Thyroid gland (tissue), 4 donors: ENCODE measurements at regions not wholly inside any gene's neighbourhood (a gene's known extent, or its start where the extent isn't known, plus 50 kb on each side); places are given as distances from the start of the nearest gene placed in this dataset.

ENCODE experiments used
- CTCF ChIP-seq, 6 experiments: fragments of 200-600 bp in 3 of 6; fragments of 450-650 bp in 3 of 6; sonication (generic) in 3 of 6; IDR thresholded peaks; one replicate each; pipeline ENCODE4 v1.5.1; 2016 to 2019; ENCODE audit warnings: antibody characterized with exemption in 6 of 6, mild to moderate bottlenecking in 2 of 6, inconsistent platforms in 1 of 6, moderate library complexity in 1 of 6
- POLR2A ChIP-seq, 2 donors: fragments of 450-650 bp; IDR thresholded peaks; one replicate each; pipeline ENCODE4 v1.6.1; 2017; ENCODE audit warnings: antibody characterized with exemption in 2 of 2, mild to moderate bottlenecking in 2 of 2, moderate library complexity in 1 of 2

- no peak for TF ChIP-seq POLR2A (IDR thresholded peaks at IDR 0.05)
- no peak for TF ChIP-seq CTCF (IDR thresholded peaks at IDR 0.05)
Observed at GRCh38 chr1:198032668-198033067, 115.5 kb downstream of the LHX9 start.
